ENCODE measurements at regions not wholly inside any gene's neighbourhood (a gene's known extent, or its start where the extent isn't known, plus 50 kb on each side); places are given as distances from the start of the nearest gene placed in this dataset.
"Not testable (repeated sequence)": the region's sequence is repeated elsewhere in the genome, so short reads cannot be mapped to it uniquely, and the experiment has no call there.

DNA sequence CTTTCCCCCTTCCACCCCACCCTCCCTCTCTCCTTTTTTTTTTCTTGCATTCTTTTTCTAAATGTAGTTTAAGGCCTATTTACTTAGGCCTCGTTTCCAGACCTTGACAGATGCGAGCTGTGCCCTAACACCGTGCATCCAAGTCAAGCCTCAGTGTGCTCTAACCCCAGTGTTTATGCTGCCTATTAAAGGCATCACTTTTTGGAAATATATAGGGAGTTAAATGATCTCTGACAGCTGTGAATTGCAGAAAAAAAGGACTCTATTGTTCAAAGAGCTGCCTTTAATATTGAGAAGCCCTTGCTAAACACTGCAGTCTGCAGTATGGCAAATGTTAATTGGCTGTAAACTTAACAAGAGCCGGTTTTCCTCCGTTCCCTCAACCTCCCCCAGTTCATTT lies 270.4 kb upstream of the TUT7 start:
- H3K27ac ChIP-seq (ENCODE audit: low read length) = no peak overlapping the region
- H3K27me3 ChIP-seq (ENCODE audit: control insufficient read depth in 1 of 2, insufficient read depth in 2 of 2, low read length in 2 of 2) = no peaks in the 10 kb centered on the region
- H3K9ac ChIP-seq (ENCODE audit: low read length in 2 of 2) = no peak overlapping the region
- H3K36me3 ChIP-seq (ENCODE audit: control insufficient read depth in 2 of 2, insufficient read depth in 2 of 2, low read length in 2 of 2) = no peaks in the 10 kb centered on the region
- no peak overlapping the region for H3K4me3 ChIP-seq (ENCODE audit: low read length in 2 of 2)
- H3K9me3 ChIP-seq (ENCODE audit: control insufficient read depth in 2 of 2, low read length in 2 of 2) = no peaks in the 10 kb centered on the region
- H3K4me1 ChIP-seq (ENCODE audit: control insufficient read depth, insufficient read depth, low read length) = no peaks in the 10 kb centered on the region

DNA sequence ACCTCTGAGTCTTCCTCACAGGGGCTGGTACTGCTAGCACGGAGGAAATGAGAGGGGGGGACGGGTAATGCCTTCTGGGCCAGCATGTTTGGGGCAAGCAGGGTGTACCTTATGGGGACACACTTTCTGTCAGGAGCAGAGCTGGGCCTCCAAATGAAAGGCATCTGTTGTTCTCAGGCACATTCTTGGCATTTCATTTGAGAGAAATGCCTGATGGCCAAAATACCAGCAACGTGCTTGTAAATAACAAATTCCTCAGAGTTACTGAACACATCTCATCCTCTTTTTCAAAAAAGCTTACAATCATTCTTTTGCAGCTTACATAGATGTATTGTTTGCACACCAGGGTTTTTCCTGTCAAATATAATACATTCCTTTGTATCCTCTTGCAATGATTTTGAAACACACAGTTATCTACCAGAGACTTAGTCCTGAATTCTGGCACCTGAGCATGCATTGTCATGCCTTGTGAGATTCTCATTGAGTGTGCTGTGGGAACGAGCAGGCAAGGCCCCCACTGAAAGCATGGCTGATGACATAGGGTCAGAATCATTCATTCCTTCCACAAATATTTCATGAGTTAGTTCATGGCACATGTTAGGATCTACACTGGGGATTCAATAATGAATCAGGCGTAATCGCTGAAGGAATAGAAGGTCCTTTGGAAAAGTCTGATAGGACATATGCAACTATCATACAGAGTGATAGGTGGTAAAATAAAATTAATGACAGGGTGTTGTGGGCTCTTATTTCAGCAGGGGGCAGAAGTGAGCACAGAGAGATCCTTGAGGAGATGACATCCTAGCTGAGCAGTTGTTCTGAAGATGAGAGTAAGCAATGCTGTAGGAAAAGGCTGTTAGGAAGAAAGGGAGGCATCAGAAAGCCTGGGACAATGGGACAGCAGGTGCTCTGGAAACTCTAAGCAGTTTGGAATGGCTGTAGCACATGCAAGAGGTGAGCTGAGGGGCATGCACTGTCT lies 260.9 kb upstream of the TUT7 start:
- Histone ChIP-seq H3K27ac (ENCODE audit: low read length) (no peak overlapping the region), H3K9me3 (ENCODE audit: control insufficient read depth in 2 of 2, low read length in 2 of 2) (no peaks in the 10 kb centered on the region), H3K9ac (ENCODE audit: low read length in 2 of 2) (no peak overlapping the region), H3K27me3 (ENCODE audit: control insufficient read depth in 1 of 2, insufficient read depth in 2 of 2, low read length in 2 of 2) (no peaks in the 10 kb centered on the region), H3K4me1 (ENCODE audit: control insufficient read depth, insufficient read depth, low read length) (no peaks in the 10 kb centered on the region), H3K4me3 (ENCODE audit: low read length in 2 of 2) (no peak overlapping the region), H3K36me3 (ENCODE audit: control insufficient read depth in 2 of 2, insufficient read depth in 2 of 2, low read length in 2 of 2) (no peaks in the 10 kb centered on the region)

GRCh38 chr9:86613943-86614342 lies 259.7 kb upstream of the TUT7 start:
- Histone ChIP-seq H3K27ac (ENCODE audit: low read length) (no peak overlapping the region), H3K9me3 (ENCODE audit: control insufficient read depth in 2 of 2, low read length in 2 of 2) (no peaks in the 10 kb centered on the region), H3K36me3 (ENCODE audit: control insufficient read depth in 2 of 2, insufficient read depth in 2 of 2, low read length in 2 of 2) (no peaks in the 10 kb centered on the region), H3K27me3 (ENCODE audit: control insufficient read depth in 1 of 2, insufficient read depth in 2 of 2, low read length in 2 of 2) (no peaks in the 10 kb centered on the region), H3K4me1 (ENCODE audit: control insufficient read depth, insufficient read depth, low read length) (no peaks in the 10 kb centered on the region), H3K4me3 (ENCODE audit: low read length in 2 of 2) (no peak overlapping the region), H3K9ac (ENCODE audit: low read length in 2 of 2) (no peak overlapping the region)

- H3K27me3 ChIP-seq (ENCODE audit: control insufficient read depth in 1 of 2, insufficient read depth in 2 of 2, low read length in 2 of 2); H3K9me3 ChIP-seq (ENCODE audit: control insufficient read depth in 2 of 2, low read length in 2 of 2); H3K9ac ChIP-seq (ENCODE audit: low read length in 2 of 2); H3K4me1 ChIP-seq (ENCODE audit: control insufficient read depth, insufficient read depth, low read length); H3K36me3 ChIP-seq (ENCODE audit: control insufficient read depth in 2 of 2, insufficient read depth in 2 of 2, low read length in 2 of 2); H3K4me3 ChIP-seq (ENCODE audit: low read length in 2 of 2); H3K27ac ChIP-seq (ENCODE audit: low read length): not testable (repeated sequence)
These were observed 257.3 kb upstream of the TUT7 start for GRCh38 chr9:86611534-86611933.

- H3K36me3 ChIP-seq (ENCODE audit: control insufficient read depth in 2 of 2, insufficient read depth in 2 of 2, low read length in 2 of 2) = no peaks in the 10 kb centered on the region
- no peak overlapping the region for H3K9ac ChIP-seq (ENCODE audit: low read length in 2 of 2)
- no peaks in the 10 kb centered on the region for H3K27me3 ChIP-seq (ENCODE audit: control insufficient read depth in 1 of 2, insufficient read depth in 2 of 2, low read length in 2 of 2)
- H3K4me3 ChIP-seq (ENCODE audit: low read length in 2 of 2) = no peak overlapping the region
- no peaks in the 10 kb centered on the region for H3K9me3 ChIP-seq (ENCODE audit: control insufficient read depth in 2 of 2, low read length in 2 of 2)
- no peaks in the 10 kb centered on the region for H3K4me1 ChIP-seq (ENCODE audit: control insufficient read depth, insufficient read depth, low read length)
- no peak overlapping the region for H3K27ac ChIP-seq (ENCODE audit: low read length)
These were observed 251.1 kb upstream of the TUT7 start for GRCh38 chr9:86605303-86605702.

DNA sequence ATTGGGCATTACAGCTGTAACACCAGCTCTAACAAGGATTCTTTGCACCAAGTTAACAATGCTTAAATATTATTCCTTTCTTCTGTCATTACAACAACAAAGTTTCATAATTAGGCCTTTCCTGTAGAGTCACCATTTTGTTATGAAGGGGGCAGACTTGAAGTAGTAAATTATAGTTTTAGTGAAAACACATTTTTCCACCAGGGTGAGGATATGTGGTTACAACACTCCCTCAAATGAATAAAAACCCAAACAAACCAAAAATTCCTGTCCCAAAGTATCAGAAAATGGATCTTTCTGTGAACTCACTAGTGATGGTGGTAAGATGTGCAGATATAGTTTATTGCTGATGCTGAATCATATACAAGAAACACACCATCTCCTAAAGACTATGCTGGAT lies 250.5 kb upstream of the TUT7 start:
- Histone ChIP-seq H3K4me3 (ENCODE audit: low read length in 2 of 2) (no peak overlapping the region), H3K27me3 (ENCODE audit: control insufficient read depth in 1 of 2, insufficient read depth in 2 of 2, low read length in 2 of 2) (no peaks in the 10 kb centered on the region), H3K36me3 (ENCODE audit: control insufficient read depth in 2 of 2, insufficient read depth in 2 of 2, low read length in 2 of 2) (no peaks in the 10 kb centered on the region), H3K9ac (ENCODE audit: low read length in 2 of 2) (no peak overlapping the region), H3K27ac (ENCODE audit: low read length) (no peak overlapping the region), H3K9me3 (ENCODE audit: control insufficient read depth in 2 of 2, low read length in 2 of 2) (no peaks in the 10 kb centered on the region), H3K4me1 (ENCODE audit: control insufficient read depth, insufficient read depth, low read length) (no peaks in the 10 kb centered on the region)

DNA sequence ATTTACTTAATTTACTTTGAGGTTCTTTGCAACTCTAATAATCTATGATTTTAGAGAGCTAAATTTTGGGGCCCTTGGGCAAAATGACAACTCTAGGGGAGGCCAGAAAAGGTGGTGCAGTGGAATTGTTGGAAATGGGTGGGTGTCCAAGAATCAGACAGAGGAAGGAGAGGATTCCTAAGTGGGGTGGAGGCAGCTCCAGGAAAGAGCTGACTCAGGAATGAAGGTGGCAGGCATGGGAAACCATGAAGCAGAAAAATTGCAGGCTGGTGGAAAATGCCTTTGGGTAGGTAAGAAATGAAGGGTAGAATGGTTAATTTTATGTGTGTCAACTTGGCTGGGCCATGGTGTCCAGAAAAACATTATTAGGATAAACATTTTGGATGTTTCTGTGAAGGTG lies 248.5 kb upstream of the TUT7 start:
- H3K36me3 ChIP-seq (ENCODE audit: control insufficient read depth in 2 of 2, insufficient read depth in 2 of 2, low read length in 2 of 2) = no peaks in the 10 kb centered on the region
- no peak overlapping the region for H3K27ac ChIP-seq (ENCODE audit: low read length)
- H3K9me3 ChIP-seq (ENCODE audit: control insufficient read depth in 2 of 2, low read length in 2 of 2) = no peaks in the 10 kb centered on the region
- H3K4me3 ChIP-seq (ENCODE audit: low read length in 2 of 2) = no peak overlapping the region
- no peak overlapping the region for H3K9ac ChIP-seq (ENCODE audit: low read length in 2 of 2)
- no peaks in the 10 kb centered on the region for H3K4me1 ChIP-seq (ENCODE audit: control insufficient read depth, insufficient read depth, low read length)
- H3K27me3 ChIP-seq (ENCODE audit: control insufficient read depth in 1 of 2, insufficient read depth in 2 of 2, low read length in 2 of 2) = no peaks in the 10 kb centered on the region

- Histone ChIP-seq H3K36me3 (ENCODE audit: control insufficient read depth in 2 of 2, insufficient read depth in 2 of 2, low read length in 2 of 2) (no peaks in the 10 kb centered on the region), H3K4me3 (ENCODE audit: low read length in 2 of 2) (no peak overlapping the region), H3K9me3 (ENCODE audit: control insufficient read depth in 2 of 2, low read length in 2 of 2) (no peaks in the 10 kb centered on the region), H3K9ac (ENCODE audit: low read length in 2 of 2) (no peak overlapping the region), H3K27ac (ENCODE audit: low read length) (no peak overlapping the region), H3K4me1 (ENCODE audit: control insufficient read depth, insufficient read depth, low read length) (no peaks in the 10 kb centered on the region), H3K27me3 (ENCODE audit: control insufficient read depth in 1 of 2, insufficient read depth in 2 of 2, low read length in 2 of 2) (no peaks in the 10 kb centered on the region)
These were observed 247.5 kb upstream of the TUT7 start for GRCh38 chr9:86601697-86602096.

GRCh38 chr9:86600977-86601376 lies 246.8 kb upstream of the TUT7 start:
- Histone ChIP-seq H3K27ac (ENCODE audit: low read length) (no peak overlapping the region), H3K4me3 (ENCODE audit: low read length in 2 of 2) (no peak overlapping the region), H3K36me3 (ENCODE audit: control insufficient read depth in 2 of 2, insufficient read depth in 2 of 2, low read length in 2 of 2) (no peaks in the 10 kb centered on the region), H3K27me3 (ENCODE audit: control insufficient read depth in 1 of 2, insufficient read depth in 2 of 2, low read length in 2 of 2) (no peaks in the 10 kb centered on the region), H3K9me3 (ENCODE audit: control insufficient read depth in 2 of 2, low read length in 2 of 2) (peaks cover 0 to 2% of the 10 kb centered on the region in 2 donors), H3K4me1 (ENCODE audit: control insufficient read depth, insufficient read depth, low read length) (no peaks in the 10 kb centered on the region), H3K9ac (ENCODE audit: low read length in 2 of 2) (no peak overlapping the region)

DNA sequence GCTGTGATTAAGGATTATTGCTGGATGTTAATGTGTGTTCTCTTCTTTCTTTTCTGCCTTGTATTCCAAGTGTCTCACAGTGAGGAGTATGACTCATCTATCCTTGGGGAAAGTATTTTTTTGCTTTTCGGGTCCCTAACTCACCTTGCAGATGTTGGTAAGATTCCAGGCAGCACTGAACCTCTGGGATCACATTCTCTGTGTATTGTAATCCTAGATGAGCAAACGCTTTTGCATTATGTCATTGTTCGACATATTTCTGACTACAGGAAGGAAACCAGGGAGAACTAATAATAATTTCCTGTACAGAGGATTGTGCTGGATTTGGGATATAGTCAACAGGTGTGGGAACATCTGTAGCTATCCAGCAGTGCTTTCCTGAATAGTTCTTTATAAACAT lies 246.1 kb upstream of the TUT7 start:
- H3K4me1 ChIP-seq (ENCODE audit: control insufficient read depth, insufficient read depth, low read length) = no peaks in the 10 kb centered on the region
- peaks cover 0 to 3% of the 10 kb centered on the region in 2 donors for H3K9me3 ChIP-seq (ENCODE audit: control insufficient read depth in 2 of 2, low read length in 2 of 2)
- no peak overlapping the region for H3K4me3 ChIP-seq (ENCODE audit: low read length in 2 of 2)
- H3K9ac ChIP-seq (ENCODE audit: low read length in 2 of 2) = no peak overlapping the region
- H3K36me3 ChIP-seq (ENCODE audit: control insufficient read depth in 2 of 2, insufficient read depth in 2 of 2, low read length in 2 of 2) = no peaks in the 10 kb centered on the region
- H3K27me3 ChIP-seq (ENCODE audit: control insufficient read depth in 1 of 2, insufficient read depth in 2 of 2, low read length in 2 of 2) = no peaks in the 10 kb centered on the region
- H3K27ac ChIP-seq (ENCODE audit: low read length) = no peak overlapping the region

DNA sequence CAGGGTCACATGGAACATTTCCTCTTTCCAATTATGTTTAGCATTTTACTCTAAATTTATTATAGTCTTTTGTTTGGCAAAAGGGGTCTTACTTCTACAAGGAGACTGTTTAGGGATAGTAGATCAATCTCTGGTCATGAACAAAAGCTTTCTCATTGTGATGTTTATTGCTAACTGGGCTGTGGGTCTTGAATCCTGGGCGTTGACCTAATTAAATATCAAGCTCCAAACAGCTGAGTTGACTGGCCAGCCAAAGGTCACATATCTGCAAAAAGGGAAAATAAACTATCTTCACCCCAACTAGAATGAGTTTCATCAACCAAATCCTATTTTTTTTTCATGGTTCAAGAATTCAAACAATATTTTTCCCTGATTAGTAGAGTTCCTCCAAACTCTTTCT lies 245.4 kb upstream of the TUT7 start:
- Histone ChIP-seq H3K36me3 (ENCODE audit: control insufficient read depth in 2 of 2, insufficient read depth in 2 of 2, low read length in 2 of 2) (no peaks in the 10 kb centered on the region), H3K4me1 (ENCODE audit: control insufficient read depth, insufficient read depth, low read length) (no peaks in the 10 kb centered on the region), H3K27me3 (ENCODE audit: control insufficient read depth in 1 of 2, insufficient read depth in 2 of 2, low read length in 2 of 2) (no peaks in the 10 kb centered on the region), H3K9ac (ENCODE audit: low read length in 2 of 2) (no peak overlapping the region), H3K4me3 (ENCODE audit: low read length in 2 of 2) (no peak overlapping the region), H3K27ac (ENCODE audit: low read length) (no peak overlapping the region), H3K9me3 (ENCODE audit: control insufficient read depth in 2 of 2, low read length in 2 of 2) (peaks cover 0 to 3% of the 10 kb centered on the region in 2 donors)
